Stimulated activated CD4-positive, alpha-beta T cell treated with anti-CD3 and anti-CD28 coated beads, Interleukin-1b, Interleukin-23, amount 100 ng/mL, for 48 hours (primary cell): ENCODE measurements at regions not wholly inside any gene's neighbourhood (a gene's known extent, or its start where the extent isn't known, plus 50 kb on each side); places are given as distances from the start of the nearest gene placed in this dataset.
"Not testable (repeated sequence)": the region's sequence is repeated elsewhere in the genome, so short reads cannot be mapped to it uniquely, and the experiment has no call there.

Experiments used
- DNase-seq: peaks from one replicate; pipeline ENCODE4 v3.0.0-alpha.2; 2020

DNA sequence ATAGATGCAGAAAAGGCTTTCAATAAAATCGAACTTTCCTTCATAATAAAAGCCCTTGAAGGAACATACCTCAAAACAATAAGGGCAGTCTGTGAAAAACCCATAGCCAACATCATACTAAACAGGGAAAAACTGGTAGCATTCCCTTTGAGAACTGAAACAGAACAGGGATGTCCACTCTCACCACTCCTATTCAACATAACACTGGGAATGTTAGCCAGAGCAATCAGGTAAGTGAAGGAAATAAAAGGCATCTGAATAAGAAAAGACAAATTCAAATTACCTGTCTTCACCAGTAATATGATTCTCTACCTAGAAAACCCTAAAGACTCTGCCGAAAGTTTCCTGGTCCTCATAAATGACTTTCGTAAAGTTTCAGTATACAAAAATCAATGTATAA, 861.0 kb upstream of the VRK2 start:
- no peak for DNase-seq

DNA sequence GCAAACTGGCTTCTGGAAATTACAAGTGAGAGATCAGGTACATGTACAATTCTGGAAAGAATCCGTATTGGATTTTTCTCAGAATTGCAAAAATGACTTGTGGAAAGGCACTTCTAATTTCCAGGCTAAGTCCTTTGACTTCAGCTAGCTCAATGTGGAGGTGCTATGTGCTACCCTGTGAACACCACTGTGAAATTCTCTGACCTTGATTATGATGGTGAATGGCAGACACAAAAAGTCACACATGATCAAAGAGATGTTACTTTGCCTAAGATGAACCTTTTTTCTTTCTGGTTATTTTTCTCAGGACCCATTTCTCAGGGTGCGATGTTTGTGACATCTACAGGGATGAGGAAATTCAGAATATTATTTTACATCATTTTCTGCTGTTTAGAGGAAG, 856.6 kb upstream of the VRK2 start:
- no peak for DNase-seq

GRCh38 chr2:57199663-57200062, 846.9 kb upstream of the VRK2 start:
- no peak for DNase-seq

DNA sequence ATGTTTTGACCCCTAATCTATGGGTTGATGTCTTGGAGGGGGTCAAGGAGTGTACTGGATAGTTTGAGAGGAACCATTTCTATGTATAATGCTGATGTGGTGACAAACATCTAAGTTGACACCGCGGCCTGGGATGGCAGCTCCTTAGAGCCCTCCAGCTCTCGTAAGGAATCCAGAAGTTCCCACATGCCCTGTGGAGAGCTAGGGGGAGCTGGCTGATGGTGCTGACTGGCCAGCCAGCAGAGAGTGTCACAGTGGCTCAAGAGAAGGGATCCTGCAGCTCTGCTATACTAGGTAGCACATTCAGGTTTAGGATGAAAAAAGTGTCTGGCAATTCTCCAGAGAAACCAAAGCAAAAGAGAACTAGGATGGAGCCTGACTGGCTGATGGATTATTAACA, 842.2 kb upstream of the VRK2 start:
- no peak for DNase-seq

DNA sequence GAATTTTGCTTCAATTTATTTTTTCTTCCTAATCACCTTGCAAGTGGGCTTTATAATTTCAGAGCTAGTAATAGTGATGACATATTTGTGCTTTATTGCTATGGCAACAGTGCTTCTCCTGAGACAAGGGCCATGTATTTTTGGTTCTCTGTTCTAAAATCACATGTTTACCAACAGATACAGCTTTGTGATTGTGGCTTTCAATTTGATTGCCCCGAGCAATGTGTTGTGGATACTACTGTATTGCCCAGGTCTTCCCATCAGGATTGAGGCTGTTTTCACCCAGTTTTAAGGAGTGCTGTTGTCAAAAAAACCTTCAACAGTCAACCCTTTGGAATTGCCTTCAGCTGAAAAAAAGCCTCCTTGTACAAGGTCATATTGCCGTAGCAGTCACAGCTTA, 841.4 kb upstream of the VRK2 start:
- no peak for DNase-seq

GRCh38 chr2:57207191-57207590, 839.4 kb upstream of the VRK2 start:
- no peak for DNase-seq

DNA sequence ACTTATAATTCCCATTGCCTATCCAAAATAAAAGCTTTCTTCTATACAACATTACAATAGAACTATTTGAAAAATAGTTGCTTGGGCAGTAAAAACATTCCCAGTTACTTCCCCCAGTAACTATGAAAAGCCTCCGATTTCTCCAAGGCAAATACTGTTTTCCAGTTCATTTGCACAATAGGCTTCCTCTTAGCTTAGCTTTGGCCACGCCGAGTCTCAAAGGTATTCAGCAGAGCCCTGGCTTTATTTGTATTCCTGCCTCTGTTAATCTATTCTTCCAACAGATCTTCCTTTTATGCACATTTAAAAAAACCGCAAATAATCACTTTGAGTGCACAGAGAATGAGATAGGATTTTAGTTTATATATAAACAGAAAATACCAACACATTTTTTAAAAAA, 836.8 kb upstream of the VRK2 start:
- no peak for DNase-seq

DNA sequence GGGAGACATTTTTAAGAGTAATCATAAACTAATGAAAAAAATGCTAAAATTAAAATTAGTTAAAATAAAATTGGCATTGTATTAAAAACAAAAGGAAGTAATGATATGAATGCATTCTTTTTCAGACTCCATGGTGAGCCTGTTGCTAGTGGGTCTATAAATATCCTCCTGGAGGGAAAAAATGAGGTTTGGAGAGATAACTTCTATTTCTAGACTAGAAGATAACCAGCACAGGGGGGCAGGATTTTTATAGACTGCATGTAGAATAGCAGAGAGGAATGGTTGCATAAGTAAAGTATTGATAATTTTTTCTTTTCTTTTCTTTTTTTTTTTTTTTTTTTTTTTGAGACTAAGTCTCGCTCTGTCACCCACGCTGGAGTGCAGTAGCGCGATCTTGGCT, 835.8 kb upstream of the VRK2 start:
- DNase-seq: no peak

DNA sequence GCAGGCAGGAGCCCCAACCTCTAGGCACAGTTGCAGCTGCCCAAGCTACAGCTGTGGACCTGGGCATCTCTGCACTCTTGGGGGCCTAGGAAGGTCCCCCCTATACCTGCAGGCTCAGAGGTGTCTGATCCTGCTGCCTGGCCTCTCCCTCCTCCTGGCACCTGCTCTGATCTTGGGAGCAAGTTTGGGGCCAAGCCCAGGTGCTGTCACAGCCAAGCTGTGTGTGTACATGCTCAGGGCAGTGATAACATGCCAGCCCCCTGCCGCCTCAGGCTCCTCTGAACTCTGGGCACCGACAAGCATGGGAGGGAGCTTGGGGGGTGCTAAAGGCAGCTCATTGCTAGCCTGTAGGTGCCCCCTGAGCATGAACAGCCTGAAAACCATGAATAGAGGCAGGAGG, 829.6 kb upstream of the VRK2 start:
- no peak for DNase-seq

- no peak for DNase-seq
Observed at GRCh38 chr2:57218206-57218605, 828.4 kb upstream of the VRK2 start.

- DNase-seq: not testable (repeated sequence)
Observed at GRCh38 chr2:57229706-57230105, 816.9 kb upstream of the VRK2 start.

DNA sequence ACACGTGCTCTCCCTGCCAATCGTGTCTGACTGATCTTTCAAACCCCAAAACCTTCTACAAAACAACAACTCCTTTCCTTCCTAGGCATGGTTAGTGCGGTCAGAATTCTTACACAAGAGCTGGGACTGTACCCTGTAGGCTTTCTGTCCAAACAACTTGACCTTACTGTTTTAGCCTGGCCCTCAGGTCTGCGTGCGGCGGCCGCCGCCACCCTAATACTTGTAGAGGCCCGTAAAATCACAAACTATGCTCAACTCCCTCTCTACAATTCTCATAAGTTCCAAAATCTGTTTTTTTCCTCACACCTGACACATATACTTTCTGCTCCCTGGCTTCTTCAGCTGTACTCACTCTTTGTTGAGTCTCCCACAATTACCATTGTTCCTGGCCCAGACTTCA, 814.3 kb upstream of the VRK2 start:
- not testable (repeated sequence) for DNase-seq

- DNase-seq: not testable (repeated sequence)
Observed at GRCh38 chr2:57251495-57251894, 795.1 kb upstream of the VRK2 start.

DNA sequence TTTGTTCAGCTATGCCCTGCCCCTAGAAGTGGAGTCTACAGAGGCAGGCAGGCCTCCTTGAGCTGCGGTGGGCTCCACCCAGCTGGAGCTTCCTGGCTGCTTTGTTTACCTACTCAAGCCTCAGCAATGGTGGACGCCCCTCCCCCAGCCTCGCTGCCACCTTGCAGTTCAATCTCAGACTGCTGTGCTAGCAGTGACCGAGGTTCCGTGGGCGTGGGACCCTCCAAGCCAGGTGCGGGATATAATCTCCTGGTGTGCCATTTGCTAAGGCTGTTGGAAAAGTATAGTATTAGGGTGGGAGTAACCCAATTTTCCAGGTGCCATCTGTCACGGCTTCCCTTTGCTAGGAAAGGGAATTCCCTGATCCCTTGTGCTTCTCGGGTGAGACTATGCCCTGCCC, 770.2 kb upstream of the VRK2 start:
- not testable (repeated sequence) for DNase-seq

GRCh38 chr2:57278451-57278850, 768.2 kb upstream of the VRK2 start:
- no peak for DNase-seq

GRCh38 chr2:57291209-57291608, 755.4 kb upstream of the VRK2 start:
- DNase-seq: no peak

DNA sequence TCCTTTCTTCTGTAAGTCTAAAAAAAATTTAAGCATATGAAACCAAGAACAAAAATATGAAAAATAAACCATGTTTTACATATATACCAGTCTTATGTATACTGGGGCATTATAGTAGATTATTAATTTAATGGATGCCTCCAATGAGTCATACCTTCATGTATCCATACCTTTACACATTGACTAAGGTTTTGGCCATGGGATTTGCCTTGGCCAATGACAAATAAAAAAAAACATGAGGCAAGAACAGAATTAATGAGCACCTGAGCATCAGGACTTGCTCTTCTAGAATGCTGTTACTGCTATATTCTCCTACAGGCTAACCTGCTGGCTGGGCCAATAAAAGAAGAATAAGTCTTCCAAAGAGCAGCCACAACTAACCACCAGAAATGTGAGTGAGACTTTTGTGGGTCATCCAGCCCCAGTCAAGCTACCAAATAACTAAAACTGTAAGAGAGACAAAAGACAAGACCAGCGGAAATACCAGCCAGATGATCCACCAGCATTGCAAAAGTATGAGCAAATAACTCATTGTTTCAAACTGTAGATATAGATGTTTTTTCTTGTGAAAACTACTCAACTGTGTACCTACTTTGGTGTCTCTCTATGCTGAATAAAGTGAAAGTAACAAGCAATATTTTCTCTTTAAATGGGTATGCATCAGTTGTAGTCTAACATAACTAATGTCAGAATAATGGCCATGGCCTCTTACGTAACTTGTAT, 749.6 kb upstream of the VRK2 start:
- DNase-seq: no peak

GRCh38 chr2:57313678-57314077, 732.9 kb upstream of the VRK2 start:
- no peak for DNase-seq

- no peak for DNase-seq
Observed at GRCh38 chr2:57314682-57315081, 731.9 kb upstream of the VRK2 start.

GRCh38 chr2:57330447-57330846, 716.2 kb upstream of the VRK2 start:
- DNase-seq: no peak

DNA sequence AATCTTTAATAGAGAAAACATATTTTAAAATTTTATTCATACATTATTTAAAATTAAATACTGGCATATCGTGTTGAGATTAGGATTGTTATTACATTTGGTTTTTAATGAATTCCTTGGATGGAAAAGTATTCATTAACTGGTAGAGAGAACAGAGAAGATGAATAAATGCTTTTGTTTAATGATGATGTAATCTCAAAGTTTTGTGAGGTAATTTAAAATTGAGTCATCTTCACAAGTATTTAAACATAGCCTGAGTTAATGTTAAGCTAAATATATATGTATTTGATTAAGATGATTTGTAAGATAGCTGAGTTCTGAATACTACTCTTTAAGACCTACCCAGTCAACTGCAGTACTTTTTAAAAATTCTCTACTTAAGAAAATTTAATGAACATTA, 713.4 kb upstream of the VRK2 start:
- DNase-seq: no peak

DNA sequence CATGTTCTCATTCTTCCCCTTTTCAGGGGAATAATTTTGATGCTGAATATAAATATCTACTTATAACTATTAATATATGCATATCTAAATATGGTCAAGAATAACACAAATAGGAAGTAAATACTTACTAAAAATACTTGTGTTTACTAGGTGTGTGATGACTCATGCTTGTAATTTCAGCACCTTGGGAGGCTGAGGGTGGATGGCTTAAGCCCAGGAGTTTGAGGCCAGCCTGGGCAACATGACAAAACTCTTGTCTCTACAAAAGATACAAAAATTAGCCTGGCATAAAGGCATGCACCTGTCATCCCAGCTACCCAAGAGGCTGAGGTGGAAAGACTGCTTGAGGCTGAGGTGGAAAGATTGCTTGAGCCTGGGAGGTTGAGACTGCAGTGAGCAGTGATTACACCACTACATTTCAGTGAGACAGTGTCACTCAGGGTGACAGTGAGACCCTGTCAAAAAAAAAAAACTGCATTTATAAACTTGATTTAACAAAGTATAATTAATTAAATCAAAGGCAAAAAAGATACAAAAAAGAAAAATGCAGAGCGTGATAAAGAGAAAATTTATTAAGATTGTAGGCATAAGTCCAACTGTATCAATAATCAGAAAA, 703.1 kb upstream of the VRK2 start:
- DNase-seq: no peak

DNA sequence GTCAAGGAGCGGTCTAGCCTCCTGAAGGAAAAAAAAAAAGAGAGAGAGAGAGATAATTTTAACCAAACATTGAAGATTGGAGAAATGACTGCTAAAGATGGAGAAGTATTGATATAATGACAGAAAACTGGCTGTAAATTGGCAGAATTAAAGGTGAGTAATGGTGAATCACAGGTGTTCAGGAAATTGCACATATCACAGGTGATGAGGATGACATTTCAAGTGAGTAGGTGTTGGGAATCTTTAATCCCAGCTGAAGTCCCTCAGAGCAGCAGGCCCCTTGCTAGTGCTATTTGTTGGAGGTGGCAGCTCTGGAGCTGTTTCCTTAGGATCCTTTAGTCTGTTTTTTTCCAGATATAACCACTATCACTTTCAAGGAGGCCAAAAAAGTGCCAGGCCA, 678.4 kb upstream of the VRK2 start:
- no peak for DNase-seq

DNA sequence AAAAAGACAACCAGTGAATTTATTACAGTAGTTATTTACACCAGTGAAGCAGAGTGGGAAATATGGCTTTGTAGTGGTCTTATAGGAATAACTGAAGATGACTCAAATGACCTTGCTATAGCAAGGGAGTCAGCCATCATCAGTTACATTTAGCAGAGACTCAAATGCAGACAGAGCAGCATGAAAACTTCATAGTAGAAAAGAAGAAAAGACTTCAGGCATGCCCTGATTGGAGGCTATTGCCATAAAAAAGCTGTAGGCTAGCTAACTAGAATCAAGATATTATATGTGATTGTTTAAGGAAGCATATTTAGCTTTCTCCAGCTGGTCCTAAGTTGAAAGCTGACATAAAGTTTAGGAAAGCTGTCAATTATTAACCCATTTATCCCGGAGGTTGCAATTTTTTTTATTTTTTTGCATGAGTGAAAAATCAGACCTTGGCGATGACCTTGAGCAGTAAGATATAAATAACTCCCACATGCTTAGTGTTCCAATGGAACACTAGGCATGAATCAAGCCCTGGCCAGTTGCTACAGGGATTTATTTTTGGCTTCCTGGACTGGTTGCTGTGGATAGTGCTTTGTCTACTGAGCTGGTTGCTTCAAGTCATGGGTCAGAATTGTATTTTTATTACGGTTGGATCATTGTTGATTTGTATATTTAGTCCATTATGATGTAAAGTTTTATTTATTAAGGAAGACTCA, 675.6 kb upstream of the VRK2 start:
- no peak for DNase-seq
